SK-N-MC (cell line): ENCODE measurements at regions not wholly inside any gene's neighbourhood (a gene's known extent, or its start where the extent isn't known, plus 50 kb on each side); places are given as distances from the start of the nearest gene placed in this dataset.

ENCODE experiments used
- DNase-seq: peaks from one replicate; pipeline ENCODE4 v3.0.0-alpha.2; 2011; ENCODE audit warnings: low read depth, low spot score
- H3K27ac ChIP-seq: fragments of 200-600 bp; sonication (generic); 2 replicates; pipeline ENCODE4 v1.5.1; 2016; ENCODE audit warnings: mixed run types
- H3K36me3 ChIP-seq: fragments of 200-600 bp; sonication (generic); 2 replicates; pipeline ENCODE4 v1.6.1; 2017; ENCODE audit warnings: antibody characterized with exemption, low read length, mixed read lengths; ENCODE audit not compliant: insufficient read depth
- H3K4me3 ChIP-seq: fragments of 200-600 bp; sonication (generic); 2 replicates; pipeline ENCODE4 v1.5.1; 2016
- H3K9ac ChIP-seq: fragments of 200-600 bp; sonication (generic); 2 replicates; pipeline ENCODE4 v1.8.0; 2017; ENCODE audit warnings: mixed run types, mixed read lengths; ENCODE audit not compliant: insufficient read length
- H3K9me3 ChIP-seq: fragments of 200-600 bp; sonication (generic); 2 replicates; pipeline ENCODE4 v1.6.1; 2017; ENCODE audit warnings: low read depth, mild to moderate bottlenecking, antibody characterized with exemption, low read length, moderate library complexity, mixed read lengths
- EZH2 ChIP-seq: fragments of 200-600 bp; sonication (generic); IDR thresholded peaks from one replicate; pipeline ENCODE4 v1.6.1; 2017; ENCODE audit warnings: antibody characterized with exemption
- FOXP2 ChIP-seq: optimal IDR thresholded peaks from 2 replicates; pipeline ENCODE3; 2011; ENCODE audit warnings: mild to moderate bottlenecking, moderate library complexity; ENCODE audit not compliant: insufficient read depth; ENCODE audit errors: extremely low read length, control extremely low read depth
- POLR2AphosphoS5 ChIP-seq: IDR thresholded peaks from 2 replicates; pipeline ENCODE4 v1.6.1; 2012; ENCODE audit warnings: mild to moderate bottlenecking, low read depth, low read length, borderline replicate concordance

DNA sequence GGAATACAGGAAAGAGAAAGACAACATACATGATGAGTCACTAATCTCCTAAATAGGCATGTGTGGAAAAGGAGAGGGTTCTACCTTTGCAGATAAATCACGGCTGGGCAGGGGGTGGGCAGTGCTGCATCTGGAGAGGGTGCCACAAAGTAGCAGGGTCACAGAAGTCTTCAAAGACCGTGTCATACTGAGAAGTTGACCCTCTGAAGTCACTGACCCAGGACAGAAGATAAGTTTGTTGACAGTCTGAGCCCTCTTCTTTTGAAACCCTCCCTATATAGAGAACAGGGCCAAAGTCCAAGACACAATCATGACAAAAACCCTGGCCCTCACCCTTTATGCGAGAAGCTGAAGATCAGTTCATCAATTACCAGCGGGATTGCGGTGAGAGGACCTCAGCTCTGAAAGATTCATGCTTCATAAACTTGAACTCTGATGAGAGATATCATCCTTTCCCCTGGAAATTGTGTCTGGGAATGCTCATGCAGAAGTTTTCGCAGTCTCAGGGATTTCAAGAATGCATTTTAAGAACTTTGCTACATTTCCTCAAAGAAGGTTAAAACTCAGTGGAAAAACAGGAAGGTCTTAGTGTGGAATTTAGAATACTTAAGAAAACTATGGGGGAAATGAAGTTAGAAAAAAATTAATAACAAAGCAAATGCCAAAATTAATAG is 129.5 kb downstream of the FAM124B start:
- no peaks in the 10 kb centered on the region for H3K9me3 ChIP-seq
- TF ChIP-seq FOXP2 = no peak
- no peak for TF ChIP-seq POLR2AphosphoS5
- no peak for TF ChIP-seq EZH2

DNA sequence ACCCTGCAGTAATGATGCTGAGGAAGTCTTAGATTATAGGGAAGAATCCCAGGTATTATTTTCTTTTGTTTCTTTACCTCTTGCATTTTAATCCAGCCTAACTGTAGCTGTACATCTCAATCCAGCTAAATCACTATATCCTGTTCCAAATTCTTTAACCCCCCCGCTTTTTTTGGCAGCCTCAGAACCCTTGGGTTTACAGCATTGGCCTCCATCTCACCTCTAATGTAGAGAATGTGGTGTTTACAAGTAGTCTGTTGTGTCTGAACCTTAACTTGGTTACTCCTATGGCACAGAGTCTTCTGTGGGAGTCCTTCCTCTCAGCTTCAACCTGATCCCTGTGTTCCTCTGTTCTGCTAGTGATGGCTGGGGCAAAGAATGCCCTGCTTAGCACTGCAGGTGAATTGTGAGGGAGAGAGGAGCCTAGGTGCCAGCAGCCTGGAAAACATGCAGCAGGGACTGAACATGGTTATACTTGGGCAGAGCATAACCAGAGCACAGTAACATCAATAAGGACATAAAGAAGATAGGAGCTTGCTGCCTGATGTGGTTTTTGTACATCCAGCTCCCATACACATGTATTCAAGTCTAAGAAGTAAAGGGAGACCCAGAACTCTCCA is 130.2 kb downstream of the FAM124B start:
- no peak overlapping the region for H3K27ac ChIP-seq
- H3K4me3 ChIP-seq = no peak overlapping the region
- TF ChIP-seq EZH2 (no peak), FOXP2 (no peak), POLR2AphosphoS5 (no peak)
- no peak for DNase-seq
- H3K9ac ChIP-seq = no peak overlapping the region
- H3K36me3 ChIP-seq = no peaks in the 10 kb centered on the region
- H3K9me3 ChIP-seq = no peaks in the 10 kb centered on the region

More for the DNA sequence above, 129.5 kb downstream of the FAM124B start:
- DNase-seq = no peak
- no peaks in the 10 kb centered on the region for H3K36me3 ChIP-seq
- H3K4me3 ChIP-seq = no peak overlapping the region
- no peak overlapping the region for H3K9ac ChIP-seq
- no peak overlapping the region for H3K27ac ChIP-seq

- Histone ChIP-seq H3K4me3 (no peak overlapping the region), H3K36me3 (no peaks in the 10 kb centered on the region), H3K27ac (no peak overlapping the region), H3K9me3 (no peaks in the 10 kb centered on the region), H3K9ac (no peak overlapping the region)
- DNase-seq = no peak
- TF ChIP-seq FOXP2 (no peak), EZH2 (no peak), POLR2AphosphoS5 (no peak)
Observed at GRCh38 chr2:224268441-224268840, 133.5 kb downstream of the FAM124B start.

GRCh38 chr2:224264259-224264658 is 137.6 kb downstream of the FAM124B start:
- Histone ChIP-seq H3K36me3 (no peaks in the 10 kb centered on the region), H3K9ac (no peak overlapping the region), H3K4me3 (no peak overlapping the region), H3K9me3 (no peaks in the 10 kb centered on the region), H3K27ac (no peak overlapping the region)
- no peak for DNase-seq
- TF ChIP-seq FOXP2 (no peak), EZH2 (no peak), POLR2AphosphoS5 (no peak)

- Histone ChIP-seq H3K9ac (no peak overlapping the region), H3K4me3 (no peak overlapping the region), H3K27ac (no peak overlapping the region), H3K36me3 (no peaks in the 10 kb centered on the region), H3K9me3 (no peaks in the 10 kb centered on the region)
- TF ChIP-seq FOXP2 (no peak), POLR2AphosphoS5 (no peak), EZH2 (no peak)
- no peak for DNase-seq
Observed at GRCh38 chr2:224263571-224264043, 138.3 kb downstream of the FAM124B start.

DNA sequence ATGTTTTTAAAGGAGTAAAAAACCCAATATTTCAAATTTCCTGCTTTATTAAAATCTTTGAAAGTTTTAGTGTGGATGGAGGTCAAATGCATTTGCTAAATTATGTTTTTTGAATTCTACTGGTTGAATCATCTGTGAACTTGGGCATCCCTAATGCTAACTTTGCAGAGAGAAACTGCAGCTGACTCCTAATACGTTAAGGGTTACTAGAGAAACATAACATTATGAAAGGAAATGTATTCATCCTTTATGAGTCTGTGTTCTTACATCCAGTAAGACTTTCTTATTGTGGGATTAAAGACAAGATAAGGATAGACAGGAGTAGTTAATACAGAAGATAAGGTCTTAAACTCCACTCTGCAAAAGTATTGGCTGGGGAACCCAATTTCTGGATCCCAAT is 140.6 kb downstream of the FAM124B start:
- H3K9me3 ChIP-seq = no peaks in the 10 kb centered on the region
- no peaks in the 10 kb centered on the region for H3K36me3 ChIP-seq
- H3K4me3 ChIP-seq = no peak overlapping the region
- no peak for TF ChIP-seq POLR2AphosphoS5
- no peak for TF ChIP-seq FOXP2
- no peak for DNase-seq
- no peak overlapping the region for H3K27ac ChIP-seq
- H3K9ac ChIP-seq = no peak overlapping the region

DNA sequence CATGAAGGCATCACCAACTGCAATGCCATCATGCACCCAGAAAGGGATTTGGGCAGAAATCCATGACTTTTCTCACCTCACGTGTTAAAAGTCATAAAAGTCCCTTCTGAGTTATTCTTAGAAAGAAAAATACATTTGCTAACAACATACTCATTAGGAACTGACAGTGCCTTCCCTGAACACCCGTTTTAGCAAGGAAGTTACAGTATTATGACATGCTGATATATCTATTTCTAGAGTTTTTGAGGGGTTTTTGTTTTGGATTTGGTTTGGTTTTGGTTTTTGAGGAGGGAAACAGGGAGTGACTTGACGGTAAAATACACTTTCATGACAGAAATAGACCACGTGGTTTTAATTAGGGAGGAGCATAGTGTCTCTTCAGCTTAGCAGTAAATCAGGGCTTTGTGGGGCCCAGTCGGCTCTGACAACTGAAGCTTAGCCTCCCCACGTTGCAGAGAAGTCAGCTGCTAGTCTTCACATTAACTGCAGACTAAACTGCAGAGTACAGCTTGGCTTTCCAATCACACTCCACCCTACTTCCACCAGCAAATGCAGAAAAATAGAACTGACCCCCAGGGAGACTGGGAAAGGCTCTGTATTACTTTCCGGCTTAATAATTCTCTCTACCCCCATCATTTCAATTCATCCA is 141.4 kb downstream of the FAM124B start:
- TF ChIP-seq POLR2AphosphoS5 (no peak), FOXP2 (no peak), EZH2 (no peak)
- Histone ChIP-seq H3K9me3 (no peaks in the 10 kb centered on the region), H3K4me3 (peak overlapping the region; percentile 41), H3K9ac (no peak overlapping the region), H3K27ac (no peak overlapping the region), H3K36me3 (no peaks in the 10 kb centered on the region)
- no peak for DNase-seq

GRCh38 chr2:224259831-224260230 is 142.1 kb downstream of the FAM124B start:
- Histone ChIP-seq H3K4me3 (no peak overlapping the region), H3K36me3 (no peaks in the 10 kb centered on the region), H3K27ac (no peak overlapping the region), H3K9me3 (no peaks in the 10 kb centered on the region), H3K9ac (no peak overlapping the region)
- no peak for DNase-seq
- TF ChIP-seq FOXP2 (no peak), EZH2 (no peak), POLR2AphosphoS5 (no peak)
